ENCODE measurements at regions not wholly inside any gene's neighbourhood (a gene's known extent, or its start where the extent isn't known, plus 50 kb on each side); places are given as distances from the start of the nearest gene placed in this dataset.

DNA sequence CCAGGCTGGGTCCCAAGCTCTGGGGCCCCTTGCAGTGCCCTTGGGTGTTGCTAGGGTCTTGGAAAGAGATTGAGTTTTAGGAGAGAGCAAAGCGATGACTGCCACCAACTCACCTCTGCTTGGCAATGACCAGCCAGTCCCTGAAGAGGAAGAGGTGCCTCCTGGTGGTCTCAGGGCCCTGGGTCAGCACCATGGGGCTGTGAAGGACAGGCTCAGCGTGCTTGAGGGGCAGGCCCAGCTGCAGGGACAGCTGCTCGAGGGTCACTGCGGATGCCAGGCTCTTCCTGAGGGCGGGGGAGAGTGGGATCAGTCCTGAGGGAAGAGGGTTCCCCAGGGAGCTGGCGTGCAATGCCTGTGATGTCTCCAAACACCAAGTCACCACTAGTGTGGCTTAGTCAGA, 50.8 kb upstream of the TAGAP start:
- no peak overlapping the region for H3K4ac ChIP-seq (ENCODE audit: low read depth in 1 of 2, low read length in 2 of 2)
- H3K18ac ChIP-seq (ENCODE audit: low read depth in 1 of 2, low read length in 2 of 2): peak overlapping the region in 1 of 2 experiments; percentile 8
- no peaks in the 10 kb centered on the region for H3K9me3 ChIP-seq (ENCODE audit: control insufficient read depth, low read length)
- no peak overlapping the region for H2BK120ac ChIP-seq (ENCODE audit: low read depth, low read length)
- no peak for DNase-seq
- H4K8ac ChIP-seq (ENCODE audit: low read length): no peak overlapping the region
- no peaks in the 10 kb centered on the region for H3K79me1 ChIP-seq (replicated peaks; ENCODE audit: low read length, poor library complexity, severe bottlenecking)
- H3K23ac ChIP-seq (ENCODE audit: low read length in 2 of 2): peak overlapping the region in 1 of 2 experiments; percentile 59
- H3K4me2 ChIP-seq (ENCODE audit: low read length, poor library complexity, severe bottlenecking): no peak overlapping the region
- no peak overlapping the region for H3K27ac ChIP-seq (ENCODE audit: low read length, poor library complexity, severe bottlenecking)
- H3K4me1 ChIP-seq (ENCODE audit: control insufficient read depth, insufficient read depth, low read depth, low read length): no peaks in the 10 kb centered on the region
- H2BK5ac ChIP-seq (ENCODE audit: low read depth, low read length, poor library complexity, severe bottlenecking): no peak overlapping the region
- no peak overlapping the region for H4K91ac ChIP-seq (ENCODE audit: low read length)
- H3K36me3 ChIP-seq (ENCODE audit: control insufficient read depth in 1 of 2, insufficient read depth in 2 of 2, low read depth in 1 of 2, low read length in 2 of 2): no peaks in the 10 kb centered on the region
- no peak overlapping the region for H2AK5ac ChIP-seq (ENCODE audit: low read length, severe bottlenecking)
- H3K9ac ChIP-seq (ENCODE audit: low read length): no peak overlapping the region
- H3K4me3 ChIP-seq (ENCODE audit: insufficient read depth in 1 of 2, low read depth in 1 of 2, low read length in 2 of 2): no peak overlapping the region
- no peak overlapping the region for H3K14ac ChIP-seq (ENCODE audit: low read length in 2 of 2)
- H2BK15ac ChIP-seq (ENCODE audit: low read depth, poor library complexity, severe bottlenecking): no peak overlapping the region
- H2BK12ac ChIP-seq (ENCODE audit: low read length in 2 of 2): no peak overlapping the region
- H3K27me3 ChIP-seq (ENCODE audit: control insufficient read depth in 1 of 2, insufficient read depth in 1 of 2, low read length in 2 of 2): peaks cover 0 to 11% of the 10 kb centered on the region in 2 experiments
- 55% methylated on average over 5 of the region's 6 CpGs for WGBS
- H2AFZ ChIP-seq (ENCODE audit: low read depth, low read length): no peak overlapping the region

DNA sequence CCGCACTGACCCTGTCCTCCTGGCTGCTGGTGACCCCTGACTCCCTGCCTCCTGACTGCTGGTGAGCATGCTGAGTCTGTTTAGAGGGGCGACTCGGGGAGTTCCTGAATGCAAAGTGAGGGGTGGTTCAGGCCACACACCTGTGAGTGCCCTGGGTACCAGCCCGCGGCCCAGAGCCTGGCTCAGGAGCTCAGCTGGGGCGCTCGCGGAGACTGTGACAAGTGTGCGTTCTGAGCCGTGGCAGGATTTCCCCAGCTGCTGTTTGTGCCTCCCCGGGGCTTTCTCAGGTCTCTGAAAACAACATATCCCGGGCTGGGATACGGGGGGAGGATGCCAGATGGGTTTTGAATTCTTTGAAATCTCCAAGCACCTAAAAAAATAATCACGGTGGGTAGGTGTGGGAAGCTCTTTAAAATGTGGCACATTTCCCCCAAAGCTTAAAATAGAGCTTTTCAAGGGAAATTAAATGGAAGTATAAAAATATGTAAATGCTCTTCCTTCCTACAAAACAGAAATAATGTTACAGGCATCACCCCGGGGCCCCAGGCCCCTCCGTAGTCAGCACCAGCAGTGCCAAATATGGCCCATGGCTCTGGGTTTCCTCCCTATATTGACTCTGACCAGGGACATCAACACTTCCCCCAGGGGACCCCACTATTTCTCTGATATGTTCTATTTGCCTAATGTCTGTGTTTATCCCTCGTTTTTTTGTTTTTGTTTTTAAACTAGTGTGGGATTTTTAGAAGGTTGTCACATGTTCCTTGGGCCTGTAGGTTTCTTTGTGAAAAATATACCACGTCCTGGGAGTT, 49.9 kb upstream of the TAGAP start:
- Histone ChIP-seq H3K27me3 (ENCODE audit: control insufficient read depth in 1 of 2, insufficient read depth in 1 of 2, low read length in 2 of 2) (peaks cover 5 to 20% of the 10 kb centered on the region in 2 experiments), H2BK12ac (ENCODE audit: low read length in 2 of 2) (no peak overlapping the region), H3K4me1 (ENCODE audit: control insufficient read depth, insufficient read depth, low read depth, low read length) (no peaks in the 10 kb centered on the region), H2BK15ac (ENCODE audit: low read depth, poor library complexity, severe bottlenecking) (no peak overlapping the region), H3K23ac (ENCODE audit: low read length in 2 of 2) (no peak overlapping the region), H3K79me1 (replicated peaks; ENCODE audit: low read length, poor library complexity, severe bottlenecking) (no peaks in the 10 kb centered on the region), H3K9ac (ENCODE audit: low read length) (no peak overlapping the region), H2AK5ac (ENCODE audit: low read length, severe bottlenecking) (no peak overlapping the region), H3K4me2 (ENCODE audit: low read length, poor library complexity, severe bottlenecking) (no peak overlapping the region), H2BK5ac (ENCODE audit: low read depth, low read length, poor library complexity, severe bottlenecking) (no peak overlapping the region), H3K18ac (ENCODE audit: low read depth in 1 of 2, low read length in 2 of 2) (no peak overlapping the region), H3K9me3 (ENCODE audit: control insufficient read depth, low read length) (no peaks in the 10 kb centered on the region), H2AFZ (ENCODE audit: low read depth, low read length) (no peak overlapping the region), H3K27ac (ENCODE audit: low read length, poor library complexity, severe bottlenecking) (no peak overlapping the region), H4K8ac (ENCODE audit: low read length) (no peak overlapping the region), H3K14ac (ENCODE audit: low read length in 2 of 2) (no peak overlapping the region), H3K4ac (ENCODE audit: low read depth in 1 of 2, low read length in 2 of 2) (no peak overlapping the region), H3K4me3 (ENCODE audit: insufficient read depth in 1 of 2, low read depth in 1 of 2, low read length in 2 of 2) (no peak overlapping the region), H3K36me3 (ENCODE audit: control insufficient read depth in 1 of 2, insufficient read depth in 2 of 2, low read depth in 1 of 2, low read length in 2 of 2) (no peaks in the 10 kb centered on the region), H2BK120ac (ENCODE audit: low read depth, low read length) (no peak overlapping the region), H4K91ac (ENCODE audit: low read length) (no peak overlapping the region)
- WGBS: 86% methylated on average over 17 of the region's 18 CpGs
- no peak for DNase-seq
